GM12878 (cell line): ENCODE measurements at regions not wholly inside any gene's neighbourhood (a gene's known extent, or its start where the extent isn't known, plus 50 kb on each side); places are given as distances from the start of the nearest gene placed in this dataset.

ENCODE experiments used
- CBX5 ChIP-seq: sonication (generic); IDR thresholded peaks from 2 replicates; pipeline ENCODE4 v1.6.1; 2016; ENCODE audit warnings: low read depth, moderate library complexity, mild to moderate bottlenecking, inconsistent platforms
- CTCF ChIP-seq, 3 experiments: IDR thresholded peaks in 2 of 3; conservative IDR thresholded peaks in 1 of 3; 2 replicates each; pipeline ENCODE4 v1.5.1; 2011; ENCODE audit warnings: low read depth in 3 of 3, low read length in 3 of 3, mild to moderate bottlenecking in 3 of 3, control low read depth in 2 of 3, moderate library complexity in 2 of 3, inconsistent platforms in 1 of 3, mixed read lengths in 1 of 3; ENCODE audit not compliant: control insufficient read depth in 2 of 3, insufficient read depth in 1 of 3; ENCODE audit errors: extremely low read depth in 1 of 3
- HDAC2 ChIP-seq: fragments of 200-600 bp; sonication (generic); IDR thresholded peaks from 2 replicates; pipeline ENCODE4 v1.6.1; 2017
- MAX ChIP-seq: IDR thresholded peaks from 2 replicates; pipeline ENCODE4 v1.6.1; 2012; ENCODE audit warnings: low read depth, low read length, improper control_type of control experiment
- NFIC ChIP-seq: IDR thresholded peaks from 2 replicates; pipeline ENCODE4 v1.6.1; 2012; ENCODE audit warnings: low read depth, mild to moderate bottlenecking, inconsistent platforms, low read length, moderate library complexity
- POLR2A ChIP-seq: IDR thresholded peaks from 2 replicates; pipeline ENCODE4 v1.6.1; 2011; ENCODE audit warnings: low read depth, mild to moderate bottlenecking, low read length
- POLR2AphosphoS5 ChIP-seq: IDR thresholded peaks from 2 replicates; pipeline ENCODE4 v1.6.1; 2011; ENCODE audit warnings: mild to moderate bottlenecking, low read length, inconsistent platforms
- RFX5 ChIP-seq: IDR thresholded peaks from 2 replicates; pipeline ENCODE4 v1.6.1; 2011; ENCODE audit warnings: low read depth, low read length, improper control_type of control experiment
- TAF1 ChIP-seq: IDR thresholded peaks from 2 replicates; pipeline ENCODE4 v1.6.1; 2011; ENCODE audit warnings: mild to moderate bottlenecking, low read depth, low read length, borderline replicate concordance
- TCF12 ChIP-seq: IDR thresholded peaks from 2 replicates; pipeline ENCODE4 v1.6.1; 2011; ENCODE audit warnings: low read depth, mild to moderate bottlenecking, low read length
- USF1 ChIP-seq: IDR thresholded peaks from 2 replicates; pipeline ENCODE4 v1.6.1; 2011; ENCODE audit warnings: borderline replicate concordance, low read depth, mild to moderate bottlenecking, moderate library complexity, mixed read lengths, low read length; ENCODE audit not compliant: insufficient read depth; ENCODE audit errors: extremely low read length
- ZNF274 ChIP-seq: IDR thresholded peaks from one replicate; pipeline ENCODE4 v1.8.0; 2011; ENCODE audit not compliant: insufficient read length, insufficient read depth
- ZSCAN29 ChIP-seq: fragments of 450-650 bp; IDR thresholded peaks from 2 replicates; pipeline ENCODE4 v1.6.1; 2017; ENCODE audit warnings: mild to moderate bottlenecking, moderate library complexity

GRCh38 chr5:163361450-163361849 lies 75.9 kb upstream of the CCNG1 start:
- TF ChIP-seq CTCF (IDR thresholded peaks at IDR 0.05 in 2 of 3, conservative IDR thresholded peaks at IDR 0.05 in 1 of 3; ENCODE audit: control insufficient read depth in 2 of 3, extremely low read depth in 1 of 3, insufficient read depth in 1 of 3, low read depth in 3 of 3, low read length in 3 of 3) (no peak), HDAC2 (no peak), ZNF274 (no peak), POLR2AphosphoS5 (no peak), TAF1 (no peak), RFX5 (no peak), USF1 (no peak), POLR2A (no peak), TCF12 (no peak), NFIC (no peak), MAX (no peak), ZSCAN29 (no peak), CBX5 (no peak)
